Osteocyte (in vitro differentiated cells): ENCODE measurements at regions not wholly inside any gene's neighbourhood (a gene's known extent, or its start where the extent isn't known, plus 50 kb on each side); places are given as distances from the start of the nearest gene placed in this dataset.

Experiments used
- DNase-seq: peaks from one replicate; pipeline ENCODE4 v3.0.0; 2021; ENCODE audit warnings: mixed read lengths; ENCODE audit not compliant: unreplicated experiment; ENCODE audit errors: extremely low spot score
- H3K27ac Mint-ChIP-seq: one replicate; pipeline ENCODE4 v1.8.0; 2021; ENCODE audit warnings: mild to moderate bottlenecking, mixed read lengths; ENCODE audit not compliant: unreplicated experiment
- H3K27me3 Mint-ChIP-seq: one replicate; pipeline ENCODE4 v1.8.0; 2021; ENCODE audit warnings: mixed read lengths; ENCODE audit not compliant: unreplicated experiment
- H3K36me3 Mint-ChIP-seq: one replicate; pipeline ENCODE4 v1.8.0; 2021; ENCODE audit warnings: mixed read lengths; ENCODE audit not compliant: unreplicated experiment
- H3K4me1 Mint-ChIP-seq: one replicate; pipeline ENCODE4 v1.8.0; 2021; ENCODE audit warnings: mixed read lengths; ENCODE audit not compliant: unreplicated experiment
- H3K4me3 Mint-ChIP-seq: one replicate; pipeline ENCODE4 v1.8.0; 2021; ENCODE audit warnings: mild to moderate bottlenecking, moderate library complexity, mixed read lengths; ENCODE audit not compliant: unreplicated experiment
- H3K9me3 Mint-ChIP-seq: one replicate; pipeline ENCODE4 v1.8.0; 2021; ENCODE audit warnings: mixed read lengths; ENCODE audit not compliant: unreplicated experiment
- TF ChIP-seq, protein P1 (sequence below): fragments of 200-600 bp; sonication (generic); IDR thresholded peaks from 2 replicates; pipeline ENCODE4 v1.5.0; 2021; ENCODE audit warnings: antibody characterized with exemption, mild to moderate bottlenecking, moderate library complexity

DNA sequence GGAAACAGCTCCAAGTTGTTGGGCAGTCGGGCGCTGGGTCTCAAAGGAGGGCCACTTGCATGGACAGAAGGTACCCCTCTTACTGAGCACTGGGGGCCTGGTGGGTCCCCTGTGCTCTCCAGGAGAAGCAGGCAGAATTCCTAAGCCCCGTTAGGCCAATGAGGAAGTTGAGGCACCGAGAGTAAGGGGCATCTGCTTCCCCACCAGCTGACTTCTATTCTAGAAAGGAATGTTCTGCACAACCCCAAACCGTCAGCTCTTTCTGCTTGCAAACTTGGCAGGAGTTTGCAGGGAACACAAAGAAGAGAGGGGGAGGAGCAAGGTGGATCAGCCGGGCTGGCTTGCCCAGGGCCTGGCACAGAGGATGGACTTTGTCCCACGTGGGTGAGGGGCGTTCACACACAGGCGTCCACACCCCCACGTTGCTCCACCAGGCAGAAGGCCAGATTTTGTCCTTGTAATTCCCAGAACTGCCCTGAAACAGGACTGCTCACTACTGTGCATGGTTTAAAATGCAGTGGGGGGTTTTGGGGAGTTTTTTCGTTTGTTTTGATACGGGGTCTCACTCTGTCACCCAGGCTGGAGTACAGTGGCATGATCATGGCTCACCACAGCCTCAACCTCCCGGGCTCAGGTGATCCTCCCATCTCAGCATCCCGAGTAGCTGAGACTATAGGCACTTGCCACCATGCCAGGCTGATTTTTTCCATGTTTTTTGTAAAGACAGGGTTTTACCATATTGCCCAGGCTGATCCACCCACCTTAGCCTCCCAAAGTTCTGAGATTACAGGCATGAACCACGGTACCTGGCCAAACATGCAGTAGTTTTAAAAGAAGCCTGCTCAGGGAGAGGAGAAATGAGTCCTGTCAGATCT lies 93.3 kb downstream of the SNX5 start:
- DNase-seq = no peak
- H3K4me1 Mint-ChIP-seq = peaks cover 34% of the 10 kb centered on the region
- no peaks in the 10 kb centered on the region for H3K9me3 Mint-ChIP-seq
- H3K36me3 Mint-ChIP-seq = no peaks in the 10 kb centered on the region
- no peak overlapping the region for H3K4me3 Mint-ChIP-seq
- peak overlapping the region; percentile 81 for H3K27ac Mint-ChIP-seq
- H3K27me3 Mint-ChIP-seq = peaks cover 7% of the 10 kb centered on the region
- TF ChIP-seq, protein P1, sequence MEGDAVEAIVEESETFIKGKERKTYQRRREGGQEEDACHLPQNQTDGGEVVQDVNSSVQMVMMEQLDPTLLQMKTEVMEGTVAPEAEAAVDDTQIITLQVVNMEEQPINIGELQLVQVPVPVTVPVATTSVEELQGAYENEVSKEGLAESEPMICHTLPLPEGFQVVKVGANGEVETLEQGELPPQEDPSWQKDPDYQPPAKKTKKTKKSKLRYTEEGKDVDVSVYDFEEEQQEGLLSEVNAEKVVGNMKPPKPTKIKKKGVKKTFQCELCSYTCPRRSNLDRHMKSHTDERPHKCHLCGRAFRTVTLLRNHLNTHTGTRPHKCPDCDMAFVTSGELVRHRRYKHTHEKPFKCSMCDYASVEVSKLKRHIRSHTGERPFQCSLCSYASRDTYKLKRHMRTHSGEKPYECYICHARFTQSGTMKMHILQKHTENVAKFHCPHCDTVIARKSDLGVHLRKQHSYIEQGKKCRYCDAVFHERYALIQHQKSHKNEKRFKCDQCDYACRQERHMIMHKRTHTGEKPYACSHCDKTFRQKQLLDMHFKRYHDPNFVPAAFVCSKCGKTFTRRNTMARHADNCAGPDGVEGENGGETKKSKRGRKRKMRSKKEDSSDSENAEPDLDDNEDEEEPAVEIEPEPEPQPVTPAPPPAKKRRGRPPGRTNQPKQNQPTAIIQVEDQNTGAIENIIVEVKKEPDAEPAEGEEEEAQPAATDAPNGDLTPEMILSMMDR = no peak

DNA sequence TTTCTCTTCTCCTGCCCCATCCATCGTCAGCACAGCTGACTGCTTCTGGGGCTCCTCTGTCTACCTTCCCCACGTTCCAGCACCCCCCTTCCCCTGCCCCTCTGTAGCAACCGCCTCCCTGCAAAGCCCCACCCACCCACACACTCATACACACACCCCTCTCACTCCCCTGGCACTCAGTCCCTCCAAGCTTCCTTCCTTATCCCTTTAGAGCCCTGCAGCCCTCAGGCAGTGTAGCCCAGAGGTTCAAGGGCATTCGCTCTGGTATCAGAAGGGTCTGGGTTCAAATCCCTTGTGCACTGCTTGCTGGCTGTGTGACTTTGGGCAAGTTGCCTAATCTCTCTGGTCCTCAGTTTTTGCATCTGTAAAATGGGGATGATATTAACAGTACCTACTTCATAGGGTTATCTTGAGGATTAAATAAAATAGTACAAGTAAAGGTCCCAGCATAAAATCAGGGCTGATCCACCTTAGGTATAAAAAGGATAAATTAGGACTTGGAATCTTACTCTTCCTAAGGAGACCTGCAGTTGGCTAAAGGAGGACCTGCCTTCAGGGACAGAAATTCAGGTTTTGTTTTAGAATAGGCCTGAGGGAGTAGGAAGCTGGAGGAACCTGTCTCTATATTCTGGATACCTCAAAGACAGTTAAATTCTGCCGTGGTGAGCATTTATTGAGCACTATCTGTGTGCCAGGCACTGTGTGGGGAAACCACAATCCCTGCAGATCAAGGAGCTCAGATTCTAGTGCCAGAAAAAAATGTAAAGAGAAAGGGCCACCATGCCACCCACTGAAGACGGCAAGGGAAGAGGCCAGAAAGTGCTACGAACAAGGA lies 94.1 kb downstream of the SNX5 start:
- Mint-ChIP-seq H3K27me3 (peaks cover 7% of the 10 kb centered on the region), H3K27ac (peak overlapping the region; percentile 81), H3K36me3 (no peaks in the 10 kb centered on the region), H3K4me3 (peak overlapping the region; percentile 24), H3K4me1 (peaks cover 34% of the 10 kb centered on the region), H3K9me3 (no peaks in the 10 kb centered on the region)
- TF ChIP-seq, protein P1 = no peak
- DNase-seq = no peak

DNA sequence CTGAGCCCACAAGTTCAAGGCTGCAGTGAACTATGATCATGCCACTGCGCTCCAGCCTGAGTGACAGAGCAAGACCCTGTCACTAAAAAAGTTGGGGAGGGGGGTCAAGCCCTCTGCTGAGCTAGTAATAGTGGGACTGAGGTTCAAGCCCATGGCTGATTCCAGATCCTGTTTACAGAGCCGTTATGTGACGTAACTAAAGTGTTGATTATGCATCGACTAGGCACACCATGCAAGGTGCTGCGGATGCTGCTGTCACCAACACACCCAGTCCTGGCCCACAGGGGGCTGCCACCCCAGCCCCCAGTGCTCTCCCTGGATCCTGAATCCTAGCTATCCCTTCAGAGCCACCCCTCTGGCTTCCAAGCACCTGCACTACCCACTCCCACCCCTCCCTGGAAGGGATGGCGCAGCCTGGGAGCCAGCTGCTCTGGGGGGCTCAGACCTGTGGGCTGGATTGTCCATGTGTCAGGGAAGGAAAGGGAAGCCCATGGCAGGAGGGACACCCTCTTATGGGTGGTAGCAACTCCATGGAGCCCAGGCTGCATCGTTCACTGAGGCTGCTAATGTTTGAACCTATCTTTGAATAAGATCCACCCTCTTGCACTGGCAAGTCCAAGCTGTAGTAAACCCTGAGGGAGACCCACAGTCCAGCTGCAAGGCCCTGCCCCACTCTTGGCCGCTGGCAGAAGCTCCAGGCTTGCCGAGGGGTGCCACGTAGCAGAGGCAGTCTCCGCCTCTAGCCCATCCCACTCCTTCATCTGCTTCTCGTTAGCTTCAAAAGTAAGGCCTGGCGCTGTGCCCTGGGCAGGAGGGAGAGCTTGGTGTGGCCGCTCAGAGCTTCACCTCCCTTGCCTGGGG lies 95.0 kb downstream of the SNX5 start:
- TF ChIP-seq, protein P1 = no peak
- H3K4me1 Mint-ChIP-seq = peaks cover 32% of the 10 kb centered on the region
- no peaks in the 10 kb centered on the region for H3K9me3 Mint-ChIP-seq
- peaks cover 10% of the 10 kb centered on the region for H3K27me3 Mint-ChIP-seq
- H3K36me3 Mint-ChIP-seq = no peaks in the 10 kb centered on the region
- peak overlapping the region; percentile 81 for H3K27ac Mint-ChIP-seq
- peak overlapping the region; percentile 24 for H3K4me3 Mint-ChIP-seq
- DNase-seq = peak; percentile 93

DNA sequence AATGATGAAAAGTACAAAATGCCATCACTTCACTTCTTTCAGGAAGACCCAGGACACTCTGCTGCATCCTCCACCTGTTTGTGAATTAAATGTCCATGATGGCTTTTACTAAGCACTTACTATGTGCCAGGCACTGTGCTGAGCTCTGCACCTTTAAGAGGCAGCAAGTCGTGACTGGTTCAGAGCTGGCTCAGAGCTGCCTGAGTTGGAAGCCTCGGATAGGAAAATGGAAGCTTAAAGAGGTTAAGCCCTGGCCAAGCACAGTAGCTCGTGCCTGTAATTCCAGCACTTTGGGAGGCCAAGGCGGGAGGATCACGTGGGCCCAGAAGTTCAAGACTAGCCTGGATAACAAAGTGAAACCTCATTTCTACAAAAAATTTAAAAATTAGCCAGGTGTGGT lies 95.6 kb downstream of the SNX5 start:
- H3K4me1 Mint-ChIP-seq = peaks cover 32% of the 10 kb centered on the region
- no peaks in the 10 kb centered on the region for H3K36me3 Mint-ChIP-seq
- H3K27me3 Mint-ChIP-seq = peaks cover 16% of the 10 kb centered on the region
- H3K9me3 Mint-ChIP-seq = no peaks in the 10 kb centered on the region
- DNase-seq = no peak
- TF ChIP-seq, protein P1 = no peak
- no peak overlapping the region for H3K4me3 Mint-ChIP-seq
- no peak overlapping the region for H3K27ac Mint-ChIP-seq
